Heart left ventricle (tissue), 13 donors: ENCODE measurements at regions not wholly inside any gene's neighbourhood (a gene's known extent, or its start where the extent isn't known, plus 50 kb on each side); places are given as distances from the start of the nearest gene placed in this dataset.

Experiments used
- CTCF ChIP-seq, 12 donors: fragments of 200-600 bp; sonication (generic) in 4 of 12; IDR thresholded peaks; one replicate each; pipeline versions ENCODE4 v1.5.0 to v1.8.0; 2018 to 2022; ENCODE audit warnings: antibody characterized with exemption in 12 of 12, mild to moderate bottlenecking in 5 of 12
- POLR2A ChIP-seq, 2 donors: fragments of 450-650 bp; IDR thresholded peaks; one replicate each; pipeline ENCODE4 v1.6.1; 2017; ENCODE audit warnings: antibody characterized with exemption in 2 of 2, mild to moderate bottlenecking in 2 of 2, moderate library complexity in 2 of 2
- donor health status: ischemic (EF 13 %, LVEDD 7.1; RV severe dilation, severe dysfunction).
- donor health status: DM: no; HTN: yes; CAD: no.
- donor health status: DM: no; HTN: no; CAD: no.
- donor health status: ischemic (EF 25% LVEDD 6.9; RV normal size, moderate dysfunction).
- donor health status: ischemic (EF 25% LVEDD 5.7; RV mildly dilated, moderate dysfunction).
- donor health status: ischemic (EF 35%, LVEDD 5.7; RV mildly dilated, moderate dysfunction).
- donor health status: nonischemic (EF 11% LVEDD 7.7; RV severe dilation, severe dysfunction).
- donor health status: DM: yes; HTN: yes; CAD: no.
- donor health status: PGD.
- donor health status: ischemic (EF 29% LVEDD 5.4; RV normal size, mild dysfunction).
- donor health status: nonischemic (EF 23%, LVEDD 6.1; RV moderate dilation, normal function).

GRCh38 chr7:83857691-83858090 is 208.8 kb upstream of the SEMA3E start:
- no peak for TF ChIP-seq CTCF (IDR thresholded peaks at IDR 0.05)
- TF ChIP-seq POLR2A (IDR thresholded peaks at IDR 0.05), result no peak
